Epithelial cell of esophagus (primary cell): ENCODE measurements at regions not wholly inside any gene's neighbourhood (a gene's known extent, or its start where the extent isn't known, plus 50 kb on each side); places are given as distances from the start of the nearest gene placed in this dataset.
"Not testable (repeated sequence)": the region's sequence is repeated elsewhere in the genome, so short reads cannot be mapped to it uniquely, and the experiment has no call there.

Experiments
- DNase-seq: peaks from one replicate; pipeline ENCODE4 v3.0.0; 2010; ENCODE audit warnings: low read depth
- H3K4me3 ChIP-seq: 2 replicates; pipeline ENCODE4 v1.5.1; 2011; ENCODE audit warnings: mild to moderate bottlenecking, low read length, control low read depth
- TF ChIP-seq, protein P1 (sequence below): IDR thresholded peaks from 2 replicates; pipeline ENCODE4 v1.5.1; 2011; ENCODE audit warnings: low read depth, mild to moderate bottlenecking, low read length, control low read depth, inconsistent platforms; ENCODE audit not compliant: insufficient read depth; ENCODE audit errors: missing control alignments

DNA sequence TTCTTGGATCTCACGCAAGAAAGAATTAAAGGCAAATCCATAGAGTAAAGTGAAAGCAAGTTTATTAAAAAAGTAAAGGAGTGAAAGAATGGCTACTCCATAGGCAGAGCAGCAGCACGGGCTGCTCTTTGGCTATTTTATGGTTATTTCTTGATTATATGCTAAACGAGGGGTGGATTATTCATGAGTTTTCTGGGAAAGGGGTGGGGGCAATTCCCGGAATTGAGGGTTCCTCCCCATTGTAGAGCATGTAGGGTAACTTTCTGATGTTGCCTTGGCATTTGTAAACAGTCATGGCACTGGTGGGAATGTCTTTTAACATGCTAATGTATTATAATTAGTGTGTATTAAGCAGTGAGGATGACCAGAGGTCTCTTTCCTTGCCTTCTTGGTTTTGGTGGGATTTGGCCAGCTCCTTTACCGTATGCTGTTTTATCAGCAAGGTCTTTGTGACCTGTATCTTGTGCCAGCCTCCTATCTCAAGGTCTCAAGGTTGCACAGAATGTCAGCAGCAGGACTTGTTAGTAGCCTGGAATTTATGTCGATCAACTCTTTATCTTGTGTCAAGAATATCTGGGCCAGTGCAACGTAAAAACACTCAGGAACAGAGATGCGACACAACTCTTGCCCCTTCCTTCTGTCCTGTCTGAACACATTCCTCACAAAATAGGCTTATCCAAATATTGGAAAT lies 931.4 kb downstream of the QKI start:
- no peak overlapping the region for H3K4me3 ChIP-seq
- TF ChIP-seq, protein P1, sequence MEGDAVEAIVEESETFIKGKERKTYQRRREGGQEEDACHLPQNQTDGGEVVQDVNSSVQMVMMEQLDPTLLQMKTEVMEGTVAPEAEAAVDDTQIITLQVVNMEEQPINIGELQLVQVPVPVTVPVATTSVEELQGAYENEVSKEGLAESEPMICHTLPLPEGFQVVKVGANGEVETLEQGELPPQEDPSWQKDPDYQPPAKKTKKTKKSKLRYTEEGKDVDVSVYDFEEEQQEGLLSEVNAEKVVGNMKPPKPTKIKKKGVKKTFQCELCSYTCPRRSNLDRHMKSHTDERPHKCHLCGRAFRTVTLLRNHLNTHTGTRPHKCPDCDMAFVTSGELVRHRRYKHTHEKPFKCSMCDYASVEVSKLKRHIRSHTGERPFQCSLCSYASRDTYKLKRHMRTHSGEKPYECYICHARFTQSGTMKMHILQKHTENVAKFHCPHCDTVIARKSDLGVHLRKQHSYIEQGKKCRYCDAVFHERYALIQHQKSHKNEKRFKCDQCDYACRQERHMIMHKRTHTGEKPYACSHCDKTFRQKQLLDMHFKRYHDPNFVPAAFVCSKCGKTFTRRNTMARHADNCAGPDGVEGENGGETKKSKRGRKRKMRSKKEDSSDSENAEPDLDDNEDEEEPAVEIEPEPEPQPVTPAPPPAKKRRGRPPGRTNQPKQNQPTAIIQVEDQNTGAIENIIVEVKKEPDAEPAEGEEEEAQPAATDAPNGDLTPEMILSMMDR: no peak
- DNase-seq: no peak

DNA sequence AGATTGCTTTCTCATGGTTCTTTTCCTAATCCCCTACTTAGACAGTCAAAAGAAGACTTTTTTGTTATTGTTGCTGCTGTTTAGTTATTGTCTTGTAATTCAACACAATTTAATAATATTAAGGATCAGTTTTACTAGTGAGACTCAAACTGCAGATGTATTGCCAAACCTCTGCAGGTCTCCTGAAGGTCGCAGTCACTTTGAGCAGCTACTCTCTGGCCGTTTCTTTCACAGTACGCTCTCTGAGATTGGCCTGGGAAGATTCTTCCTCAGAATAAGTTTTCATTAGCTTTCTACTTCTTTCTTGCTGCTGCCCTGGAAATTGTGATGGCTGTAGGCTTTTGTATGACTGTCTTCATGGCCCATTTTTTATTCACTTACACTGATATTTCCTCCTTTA lies 930.8 kb downstream of the QKI start:
- TF ChIP-seq, protein P1: no peak
- no peak overlapping the region for H3K4me3 ChIP-seq
- DNase-seq: no peak

DNA sequence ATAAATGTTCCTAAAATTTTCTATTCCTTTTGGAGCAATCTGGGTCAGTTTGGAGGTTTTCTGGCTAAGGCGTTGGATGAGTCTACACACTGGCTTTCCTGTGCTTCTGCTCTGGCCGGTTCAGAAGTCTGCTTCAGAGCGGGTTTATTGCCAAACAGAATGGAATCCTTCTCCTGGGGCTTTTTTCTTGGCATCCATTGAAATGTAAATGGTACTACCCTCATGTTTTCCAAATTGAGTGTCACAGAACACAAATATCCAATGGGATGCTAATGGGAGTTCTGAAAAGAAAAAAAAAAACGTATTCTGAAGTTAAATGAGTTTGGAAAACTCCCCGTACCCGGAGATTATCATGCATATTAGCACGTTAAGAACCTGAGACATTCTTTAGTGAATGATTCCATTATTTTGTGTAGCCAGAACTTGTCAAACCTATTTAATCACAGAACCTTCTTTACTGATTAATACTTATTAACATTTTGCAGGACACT lies 930.3 kb downstream of the QKI start:
- H3K4me3 ChIP-seq: no peak overlapping the region
- no peak for DNase-seq
- TF ChIP-seq, protein P1: no peak

GRCh38 chr6:164339442-164339841 lies 924.9 kb downstream of the QKI start:
- H3K4me3 ChIP-seq, DNase-seq: not testable (repeated sequence)

DNA sequence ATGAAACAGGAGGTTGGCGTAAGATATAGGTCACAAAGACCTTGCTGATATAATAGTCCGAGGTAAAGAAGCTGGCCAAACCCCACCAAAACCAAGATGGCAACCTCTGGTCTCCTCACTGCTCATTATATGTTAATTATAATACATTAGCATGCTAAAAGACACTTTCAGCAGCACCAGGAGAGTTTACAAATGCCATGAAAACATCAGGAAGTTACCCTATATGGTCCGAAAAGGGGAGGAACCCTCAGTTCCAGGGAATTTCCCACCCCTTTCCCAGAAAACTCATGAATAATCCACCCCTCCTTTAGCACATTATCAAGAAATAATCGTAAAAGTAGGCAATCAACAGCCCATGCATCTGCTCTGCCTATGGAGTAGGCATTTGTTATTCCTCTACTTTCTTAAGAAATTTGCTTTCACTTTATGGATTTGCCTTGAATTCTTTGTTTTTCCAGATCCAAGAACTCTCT lies 923.4 kb downstream of the QKI start:
- TF ChIP-seq, protein P1: no peak
- no peak overlapping the region for H3K4me3 ChIP-seq

GRCh38 chr6:164337024-164337924 lies 922.8 kb downstream of the QKI start:
- H3K4me3 ChIP-seq: no peak overlapping the region
- TF ChIP-seq, protein P1: no peak
- DNase-seq: no peak

More for the DNA sequence above, 923.4 kb downstream of the QKI start:
- DNase-seq: no peak

GRCh38 chr6:164336455-164336854 lies 921.9 kb downstream of the QKI start:
- H3K4me3 ChIP-seq: no peak overlapping the region
- no peak for DNase-seq

More at GRCh38 chr6:164336455-164336854, 921.9 kb downstream of the QKI start:
- TF ChIP-seq, protein P1: no peak
